ENCODE measurements at regions not wholly inside any gene's neighbourhood (a gene's known extent, or its start where the extent isn't known, plus 50 kb on each side); places are given as distances from the start of the nearest gene placed in this dataset.

DNA sequence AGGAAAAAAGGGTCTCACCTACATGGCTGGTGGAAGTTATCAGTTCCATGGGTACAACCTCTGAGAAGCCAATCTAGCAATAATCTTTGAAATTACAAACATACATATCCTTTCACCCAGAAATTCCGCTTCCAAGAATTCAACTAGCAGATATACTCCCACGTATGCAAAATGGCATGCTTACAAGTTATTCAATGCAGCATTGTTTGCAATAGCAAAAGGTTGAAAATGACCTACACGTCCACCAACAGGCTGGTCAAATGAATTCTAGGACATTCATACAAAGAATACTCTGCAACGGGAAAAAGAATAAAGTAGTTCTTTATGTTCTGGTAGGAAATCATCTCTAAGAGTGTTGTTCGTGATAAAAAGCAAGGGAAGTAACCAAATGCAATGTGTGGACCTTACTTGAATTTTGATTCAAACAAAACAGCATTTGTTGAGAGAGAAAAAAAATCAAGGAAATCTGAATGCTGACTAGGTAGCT lies 63.7 kb upstream of the NLK start:
- CTCF ChIA-PET (ENCODE audit: partially characterized antibody), result interaction anchor here (0.5 kb wide), 1 partner anchor 146 kb away, joined by 5 read pairs; no protein-coding TSS in a partner anchor
- no peak overlapping the region for H2BK15ac ChIP-seq (ENCODE audit: low read length)
- no peak overlapping the region for H3K9ac ChIP-seq (replicated peaks in 1 of 4; ENCODE audit: extremely low read depth in 1 of 4, low read depth in 3 of 4, low read length in 3 of 4)
- no peaks in the 10 kb centered on the region for H3K9me3 ChIP-seq (ENCODE audit: insufficient read depth in 2 of 2, low read depth in 1 of 2, low read length in 1 of 2)
- H2BK12ac ChIP-seq (ENCODE audit: low read depth, low read length), result no peak overlapping the region
- 74% methylated on average over 5 of the region's 5 CpGs; no CpG with 5 or more reads in 1 of the 2 experiments for WGBS, 2 experiments (ENCODE audit: extremely low coverage in 1 of 2, insufficient coverage in 1 of 2, insufficient read length in 1 of 2, insufficient replicate concordance in 2 of 2, low coverage in 1 of 2, low lambda C conversion rate in 2 of 2, missing lambda C conversion rate in 1 of 2)
- no peak overlapping the region for H2AFZ ChIP-seq (ENCODE audit: low read length)
- TF ChIP-seq NANOG (IDR thresholded peaks at IDR 0.05; ENCODE audit: insufficient read depth, low read depth, low read length, poor library complexity, severe bottlenecking), result no peak
- TF ChIP-seq SP4 (IDR thresholded peaks at IDR 0.05; ENCODE audit: low read length), result no peak
- no peak for TF ChIP-seq CEBPB (IDR thresholded peaks at IDR 0.05; ENCODE audit: low read depth, low read length)
- no peak for TF ChIP-seq SRF (IDR thresholded peaks at IDR 0.05; ENCODE audit: low read depth, low read length)
- TF ChIP-seq, protein P1, sequence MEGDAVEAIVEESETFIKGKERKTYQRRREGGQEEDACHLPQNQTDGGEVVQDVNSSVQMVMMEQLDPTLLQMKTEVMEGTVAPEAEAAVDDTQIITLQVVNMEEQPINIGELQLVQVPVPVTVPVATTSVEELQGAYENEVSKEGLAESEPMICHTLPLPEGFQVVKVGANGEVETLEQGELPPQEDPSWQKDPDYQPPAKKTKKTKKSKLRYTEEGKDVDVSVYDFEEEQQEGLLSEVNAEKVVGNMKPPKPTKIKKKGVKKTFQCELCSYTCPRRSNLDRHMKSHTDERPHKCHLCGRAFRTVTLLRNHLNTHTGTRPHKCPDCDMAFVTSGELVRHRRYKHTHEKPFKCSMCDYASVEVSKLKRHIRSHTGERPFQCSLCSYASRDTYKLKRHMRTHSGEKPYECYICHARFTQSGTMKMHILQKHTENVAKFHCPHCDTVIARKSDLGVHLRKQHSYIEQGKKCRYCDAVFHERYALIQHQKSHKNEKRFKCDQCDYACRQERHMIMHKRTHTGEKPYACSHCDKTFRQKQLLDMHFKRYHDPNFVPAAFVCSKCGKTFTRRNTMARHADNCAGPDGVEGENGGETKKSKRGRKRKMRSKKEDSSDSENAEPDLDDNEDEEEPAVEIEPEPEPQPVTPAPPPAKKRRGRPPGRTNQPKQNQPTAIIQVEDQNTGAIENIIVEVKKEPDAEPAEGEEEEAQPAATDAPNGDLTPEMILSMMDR (IDR thresholded peaks at IDR 0.05; ENCODE audit: control extremely low read depth in 1 of 3, insufficient read depth in 1 of 3, low read depth in 1 of 3, low read length in 3 of 3), result no peak
- TF ChIP-seq FOSL1 (IDR thresholded peaks at IDR 0.05; ENCODE audit: insufficient read depth, low read depth, low read length), result no peak
- TF ChIP-seq CHD1 (IDR thresholded peaks at IDR 0.05; ENCODE audit: low read depth, low read length), result no peak
- no peak for TF ChIP-seq RAD21 (IDR thresholded peaks at IDR 0.05 in 1 of 2, conservative IDR thresholded peaks at IDR 0.05 in 1 of 2; ENCODE audit: low read depth in 2 of 2, low read length in 2 of 2)
- no peak for TF ChIP-seq RFX5 (IDR thresholded peaks at IDR 0.05; ENCODE audit: borderline replicate concordance, low read depth, low read length)
- H3K4ac ChIP-seq (replicated peaks; ENCODE audit: insufficient read length, low read depth, low read length), result no peak overlapping the region
- H3K23ac ChIP-seq (ENCODE audit: insufficient read length), result no peak overlapping the region
- no peak overlapping the region for H2AK5ac ChIP-seq (ENCODE audit: low read depth, low read length)
- no peak overlapping the region for H3K14ac ChIP-seq (ENCODE audit: insufficient read length)
- H3K27me3 ChIP-seq (replicated peaks in 1 of 4; ENCODE audit: control insufficient read depth in 3 of 4, extremely low read depth in 1 of 4, insufficient read depth in 3 of 4, low read length in 3 of 4), result no peaks in the 10 kb centered on the region
- H3K23me2 ChIP-seq (ENCODE audit: low read depth, low read length), result no peaks in the 10 kb centered on the region
- no peak overlapping the region for H2BK120ac ChIP-seq (replicated peaks; ENCODE audit: low read depth, low read length)
- POLR2A ChIA-PET (ENCODE audit: partially characterized antibody), result no interaction called here
- H4K5ac ChIP-seq (ENCODE audit: insufficient read length, low read depth, low read length), result no peak overlapping the region
- no peak overlapping the region for H2BK5ac ChIP-seq (ENCODE audit: low read depth, low read length)
- no peaks in the 10 kb centered on the region for H3K79me2 ChIP-seq (ENCODE audit: control insufficient read depth in 1 of 2, insufficient read depth in 2 of 2, low read length in 2 of 2)
- 0 out of 7 replicates have a peak, but pooled peaks cover 0 to 2% (median 0%) of the 10 kb centered on the region in 4 experiments for H3K4me1 ChIP-seq (replicated peaks in 1 of 4; ENCODE audit: control insufficient read depth in 3 of 4, insufficient read depth in 4 of 4, low read length in 3 of 4)
- no peak overlapping the region for H3K4me3 ChIP-seq (ENCODE audit: extremely low read depth in 1 of 4, insufficient read depth in 2 of 4, low read depth in 3 of 4, low read length in 4 of 4)
- no peak for DNase-seq (ENCODE audit: low read depth in 1 of 2, low spot score in 2 of 2)
- no peak overlapping the region for H3K27ac ChIP-seq (ENCODE audit: low read depth, low read length)
- H4K20me1 ChIP-seq (replicated peaks in 1 of 2; ENCODE audit: control insufficient read depth in 1 of 2, insufficient read depth in 2 of 2, low read length in 2 of 2), result no peaks in the 10 kb centered on the region
- H3K79me1 ChIP-seq (ENCODE audit: low read depth, low read length), result no peaks in the 10 kb centered on the region
- no peak overlapping the region for H4K8ac ChIP-seq (ENCODE audit: extremely low read depth, insufficient read depth, low read length)
- H3K4me2 ChIP-seq (ENCODE audit: insufficient read depth in 1 of 2, low read depth in 2 of 2, low read length in 2 of 2), result no peak overlapping the region
- no peak overlapping the region for H4K91ac ChIP-seq (replicated peaks; ENCODE audit: insufficient read length, low read length)
- H3K56ac ChIP-seq (replicated peaks; ENCODE audit: insufficient read length, low read depth, low read length), result no peak overlapping the region
- no peaks in the 10 kb centered on the region for H3K36me3 ChIP-seq (ENCODE audit: control insufficient read depth in 2 of 4, insufficient read depth in 4 of 4, low read length in 3 of 4)
- no peak overlapping the region for H2BK20ac ChIP-seq (ENCODE audit: low read length)
- H3K18ac ChIP-seq (ENCODE audit: extremely low read depth, low read length), result no peak overlapping the region
- FAIRE-seq, result no peak
